ENCODE measurements at regions not wholly inside any gene's neighbourhood (a gene's known extent, or its start where the extent isn't known, plus 50 kb on each side); places are given as distances from the start of the nearest gene placed in this dataset.

- Mint-ChIP-seq H3K27ac (peak overlapping the region; percentile 95), H3K36me3 (ENCODE audit: low read depth) (no peaks in the 10 kb centered on the region), H3K9me3 (no peaks in the 10 kb centered on the region), H3K27me3 (no peaks in the 10 kb centered on the region), H3K4me1 (ENCODE audit: low read depth) (peaks cover 61% of the 10 kb centered on the region), H3K4me3 (peak overlapping the region; percentile 48)
- DNase-seq (peak; percentile 46), ATAC-seq (no peak)
- intact Hi-C loops (cut with micrococcal nuclease), result loop anchor here (2.0 kb wide), 1 partner anchor 45 kb away; no protein-coding TSS in a partner anchor
- CTCF ChIA-PET, result interaction anchor here (0.8 to 1.2 kb wide), 2 partner anchors 15 to 17 kb away, joined by 3 read pairs; no protein-coding TSS in a partner anchor
- no peak for TF ChIP-seq CTCF (IDR thresholded peaks at IDR 0.05)
- POLR2A ChIA-PET, result interaction anchor here (0.8 to 1.1 kb wide), 2 partner anchors 15 to 318 kb away, joined by 3 to 4 read pairs; no protein-coding TSS in a partner anchor
Observed at GRCh38 chr1:234927971-234928640, 200.5 kb downstream of the TOMM20 start.

- ATAC-seq (no peak), DNase-seq (no peak)
- TF ChIP-seq CTCF (IDR thresholded peaks at IDR 0.05), result no peak
- POLR2A ChIA-PET, result interaction anchor here (0.6 to 2.9 kb wide), 13 partner anchors 12 to 203 kb away, joined by 3 to 12 read pairs (median 4); no protein-coding TSS in a partner anchor
- Mint-ChIP-seq H3K4me1 (ENCODE audit: low read depth) (peaks cover 54% of the 10 kb centered on the region), H3K36me3 (ENCODE audit: low read depth) (no peaks in the 10 kb centered on the region), H3K4me3 (peak overlapping the region; percentile 48), H3K9me3 (no peaks in the 10 kb centered on the region), H3K27me3 (no peaks in the 10 kb centered on the region), H3K27ac (peak overlapping the region; percentile 95)
- intact Hi-C loops (cut with micrococcal nuclease), result loop anchor here (2.0 kb wide), 1 partner anchor 45 kb away; no protein-coding TSS in a partner anchor
- CTCF ChIA-PET, result interaction anchor here (1.0 to 1.4 kb wide), 3 partner anchors 30 to 427 kb away, joined by 3 to 4 read pairs (median 3); no protein-coding TSS in a partner anchor
Observed at GRCh38 chr1:234927312-234927970, 201.2 kb downstream of the TOMM20 start.

GRCh38 chr1:234926559-234927311, 201.9 kb downstream of the TOMM20 start:
- H3K9me3 Mint-ChIP-seq, result no peaks in the 10 kb centered on the region
- ChIA-PET POLR2A (interaction anchor here (0.6 to 2.9 kb wide), 17 partner anchors 11 to 322 kb away, joined by 3 to 12 read pairs (median 4); no protein-coding TSS in a partner anchor), CTCF (interaction anchor here (0.6 to 1.4 kb wide), 7 partner anchors 18 to 445 kb away, joined by 3 to 4 read pairs (median 4); no protein-coding TSS in a partner anchor)
- H3K4me3 Mint-ChIP-seq, result peak overlapping the region; percentile 48
- H3K27ac Mint-ChIP-seq, result peak overlapping the region; percentile 95
- no peaks in the 10 kb centered on the region for H3K27me3 Mint-ChIP-seq
- ATAC-seq, result peak; percentile 83
- H3K36me3 Mint-ChIP-seq (ENCODE audit: low read depth), result no peaks in the 10 kb centered on the region
- intact Hi-C loops (cut with micrococcal nuclease), result loop anchor here (2.0 kb wide), 1 partner anchor 44 kb away; no protein-coding TSS in a partner anchor
- H3K4me1 Mint-ChIP-seq (ENCODE audit: low read depth), result peaks cover 51% of the 10 kb centered on the region
- TF ChIP-seq CTCF (IDR thresholded peaks at IDR 0.05), result no peak
- DNase-seq, result peak; percentile 72

GRCh38 chr1:234926264-234926558, 202.4 kb downstream of the TOMM20 start:
- H3K36me3 Mint-ChIP-seq (ENCODE audit: low read depth), result no peaks in the 10 kb centered on the region
- no peaks in the 10 kb centered on the region for H3K9me3 Mint-ChIP-seq
- intact Hi-C loops (cut with micrococcal nuclease), result loop anchor here (2.0 kb wide), 1 partner anchor 43 kb away; no protein-coding TSS in a partner anchor
- ChIA-PET POLR2A (interaction anchor here (1.0 to 2.9 kb wide), 11 partner anchors 11 to 321 kb away, joined by 3 to 12 read pairs (median 4); no protein-coding TSS in a partner anchor), CTCF (interaction anchor here (0.6 to 1.4 kb wide), 6 partner anchors 19 to 444 kb away, joined by 3 to 4 read pairs (median 4); no protein-coding TSS in a partner anchor)
- H3K4me1 Mint-ChIP-seq (ENCODE audit: low read depth), result peaks cover 51% of the 10 kb centered on the region
- no peak for DNase-seq
- ATAC-seq, result no peak
- no peaks in the 10 kb centered on the region for H3K27me3 Mint-ChIP-seq
- peak overlapping the region; percentile 48 for H3K4me3 Mint-ChIP-seq
- peak overlapping the region; percentile 95 for H3K27ac Mint-ChIP-seq
- no peak for TF ChIP-seq CTCF (IDR thresholded peaks at IDR 0.05)

All from activated CD8-positive, alpha-beta T cell treated with anti-CD3 and anti-CD28 coated beads for 36 hours (primary cell).